HUES48 (cell line): ENCODE measurements at regions not wholly inside any gene's neighbourhood (a gene's known extent, or its start where the extent isn't known, plus 50 kb on each side); places are given as distances from the start of the nearest gene placed in this dataset.
"Not testable (repeated sequence)": the region's sequence is repeated elsewhere in the genome, so short reads cannot be mapped to it uniquely, and the experiment has no call there.

Experiments used
- H3K27ac ChIP-seq: one replicate; pipeline ENCODE4 v1.7.0; 2013; ENCODE audit warnings: low read depth, low read length, inconsistent platforms
- H3K27me3 ChIP-seq: 2 replicates; pipeline ENCODE4 v1.6.1; 2013; ENCODE audit warnings: mild to moderate bottlenecking, low read length; ENCODE audit not compliant: control insufficient read depth, insufficient read depth
- H3K36me3 ChIP-seq: 2 replicates; pipeline ENCODE4 v1.6.1; 2013; ENCODE audit warnings: low read length; ENCODE audit not compliant: control insufficient read depth, insufficient read depth
- H3K4me1 ChIP-seq: 2 replicates; pipeline ENCODE4 v1.6.1; 2013; ENCODE audit warnings: mild to moderate bottlenecking, low read length; ENCODE audit not compliant: control insufficient read depth, insufficient read depth
- H3K4me3 ChIP-seq: 2 replicates; pipeline ENCODE4 v1.5.1; 2013; ENCODE audit warnings: mild to moderate bottlenecking, low read depth, low read length
- H3K9ac ChIP-seq: 2 replicates; pipeline ENCODE4 v1.6.1; 2013; ENCODE audit warnings: mild to moderate bottlenecking, low read depth, low read length, moderate library complexity
- H3K9me3 ChIP-seq: 2 replicates; pipeline ENCODE4 v1.6.1; 2013; ENCODE audit warnings: low read length; ENCODE audit not compliant: control insufficient read depth, insufficient read depth

DNA sequence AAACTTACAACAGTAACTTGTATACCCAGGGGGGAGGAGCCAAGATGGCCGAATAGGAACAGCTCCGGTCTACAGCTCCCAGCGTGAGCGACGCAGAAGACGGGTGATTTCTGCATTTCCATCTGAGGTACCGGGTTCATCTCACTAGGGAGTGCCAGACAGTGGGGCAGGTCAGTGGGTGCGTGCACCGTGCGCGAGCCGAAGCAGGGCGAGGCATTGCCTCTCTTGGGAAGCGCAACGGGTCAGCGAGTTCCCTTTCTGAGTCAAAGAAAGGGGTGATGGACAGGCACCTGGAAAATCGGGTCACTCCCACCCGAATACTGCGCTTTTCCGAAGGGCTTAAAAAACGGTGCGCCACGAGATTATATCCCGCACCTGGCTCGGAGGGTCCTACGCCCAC lies 278.8 kb downstream of the FAM47B start:
- not testable (repeated sequence) for H3K9ac ChIP-seq, H3K36me3 ChIP-seq, H3K4me3 ChIP-seq, H3K4me1 ChIP-seq, H3K27ac ChIP-seq, H3K9me3 ChIP-seq, H3K27me3 ChIP-seq

DNA sequence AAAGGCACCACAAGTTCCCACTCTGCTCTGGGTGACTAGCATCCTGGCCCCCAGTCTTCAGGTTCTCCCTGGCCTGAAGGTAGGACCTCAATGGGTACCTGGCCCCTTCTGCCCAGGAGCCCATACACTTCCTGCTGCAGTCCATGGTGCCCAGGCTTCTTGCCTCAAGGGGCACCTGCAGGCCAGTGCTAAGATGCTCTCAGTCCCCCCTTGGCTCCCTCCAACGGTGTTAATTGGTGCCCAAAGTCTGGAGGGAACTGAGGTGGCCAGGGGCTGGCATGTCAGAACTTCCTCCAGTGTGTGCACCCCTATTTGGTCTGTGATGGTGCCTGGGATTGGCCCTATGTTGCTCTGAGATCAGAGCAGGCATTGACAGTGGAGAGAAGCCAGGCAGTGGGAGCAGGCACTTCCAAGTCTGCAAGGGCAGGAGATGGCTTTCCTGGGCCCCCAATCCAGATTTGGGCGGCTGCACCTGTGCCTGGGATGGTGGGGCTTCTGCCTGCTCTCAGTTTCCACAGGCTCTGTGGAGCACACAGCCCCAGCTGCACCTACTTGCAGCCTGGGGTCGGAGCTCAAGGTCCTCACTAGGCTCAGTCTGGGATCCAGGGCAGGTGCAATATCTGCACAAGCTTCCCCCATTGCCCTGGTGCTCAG lies 301.6 kb downstream of the FAM47B start:
- Histone ChIP-seq H3K4me3 (no peak overlapping the region), H3K36me3 (no peaks in the 10 kb centered on the region), H3K9me3 (no peaks in the 10 kb centered on the region), H3K27me3 (no peaks in the 10 kb centered on the region), H3K4me1 (no peaks in the 10 kb centered on the region), H3K9ac (no peak overlapping the region), H3K27ac (no peak overlapping the region)

DNA sequence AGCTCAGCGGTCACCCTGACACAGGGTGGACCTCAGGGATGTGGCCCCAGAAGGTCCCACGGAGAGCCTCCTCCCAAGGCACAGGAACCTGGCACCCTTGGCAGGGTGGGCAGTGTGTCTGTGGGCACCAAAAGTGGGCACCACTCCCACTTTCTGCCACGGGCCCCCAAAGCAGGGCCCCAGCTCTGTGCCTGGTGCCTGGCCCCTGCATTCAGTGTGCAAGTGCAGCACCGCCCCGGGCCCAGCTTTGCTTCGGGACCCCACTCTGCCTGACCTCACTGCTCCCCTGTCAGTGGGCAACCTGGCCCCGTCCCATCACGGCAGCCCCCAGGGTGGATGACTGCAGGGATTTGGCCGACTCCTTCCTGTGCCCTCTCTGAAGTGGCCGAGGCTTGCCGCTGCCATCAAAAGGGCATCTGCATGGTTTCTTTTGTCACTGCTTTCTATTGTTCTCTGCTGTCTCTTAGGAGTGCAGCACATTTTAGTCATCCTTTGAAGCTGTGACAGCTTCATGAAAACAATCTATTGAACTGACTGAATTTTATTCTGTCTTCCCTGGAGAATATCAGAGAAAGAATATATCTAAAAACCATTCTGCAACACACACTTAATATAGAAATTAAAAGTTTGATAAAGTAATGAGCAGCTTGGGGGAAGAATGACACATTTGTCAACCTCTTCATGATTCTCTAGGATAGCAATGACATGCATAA lies 302.4 kb downstream of the FAM47B start:
- Histone ChIP-seq H3K9me3 (no peaks in the 10 kb centered on the region), H3K4me1 (no peaks in the 10 kb centered on the region), H3K27me3 (no peaks in the 10 kb centered on the region), H3K9ac (no peak overlapping the region), H3K27ac (no peak overlapping the region), H3K4me3 (no peak overlapping the region), H3K36me3 (no peaks in the 10 kb centered on the region)

DNA sequence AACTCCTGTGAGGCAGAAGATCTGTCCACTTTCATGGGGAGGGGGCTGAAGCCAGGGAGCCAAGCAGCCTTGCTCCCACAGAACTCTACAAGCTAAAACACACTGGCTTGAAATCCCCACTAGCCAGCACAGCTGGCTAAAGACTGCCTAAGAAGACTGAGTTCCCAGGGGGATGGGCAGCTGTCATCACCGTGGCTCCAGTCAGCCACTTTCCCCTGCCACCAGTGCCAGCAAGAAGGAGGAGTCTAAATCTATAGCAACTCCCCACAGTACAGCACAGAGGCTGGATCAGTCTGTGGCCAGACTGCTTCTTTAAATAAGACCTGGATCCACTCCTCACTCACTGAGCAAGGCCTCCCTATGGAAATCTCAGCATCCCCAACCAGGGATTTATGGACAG lies 308.6 kb downstream of the FAM47B start:
- H3K9ac ChIP-seq, result no peak overlapping the region
- no peaks in the 10 kb centered on the region for H3K36me3 ChIP-seq
- no peak overlapping the region for H3K27ac ChIP-seq
- H3K4me1 ChIP-seq, result no peaks in the 10 kb centered on the region
- no peak overlapping the region for H3K4me3 ChIP-seq
- no peaks in the 10 kb centered on the region for H3K27me3 ChIP-seq
- no peaks in the 10 kb centered on the region for H3K9me3 ChIP-seq

DNA sequence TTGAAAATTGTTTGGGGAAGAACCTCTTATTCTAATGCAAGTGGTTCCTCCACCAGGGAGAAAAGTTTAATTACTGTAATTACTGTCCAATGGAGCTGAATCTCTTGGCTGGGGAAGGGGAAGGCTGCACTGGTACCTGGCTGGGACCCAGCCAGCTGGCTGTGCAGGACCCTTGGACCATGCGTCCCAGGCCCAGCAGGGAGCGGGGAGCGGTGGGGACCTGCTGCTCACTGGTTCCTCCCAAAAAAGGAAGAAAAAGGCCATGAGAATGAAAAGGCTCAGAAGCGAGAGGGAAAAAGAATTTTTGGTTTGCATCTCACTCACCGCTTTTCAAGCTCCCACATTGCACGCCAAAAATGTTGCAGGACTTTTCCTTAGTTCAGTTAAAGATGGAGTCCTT lies 333.5 kb downstream of the FAM47B start:
- H3K4me1 ChIP-seq, result no peaks in the 10 kb centered on the region
- no peaks in the 10 kb centered on the region for H3K9me3 ChIP-seq
- no peak overlapping the region for H3K9ac ChIP-seq
- no peaks in the 10 kb centered on the region for H3K27me3 ChIP-seq
- H3K36me3 ChIP-seq, result no peaks in the 10 kb centered on the region
- no peak overlapping the region for H3K27ac ChIP-seq
- H3K4me3 ChIP-seq, result no peak overlapping the region

GRCh38 chrX:35285289-35285962 lies 342.8 kb downstream of the FAM47B start:
- H3K27ac ChIP-seq, result no peak overlapping the region
- no peak overlapping the region for H3K4me3 ChIP-seq
- no peaks in the 10 kb centered on the region for H3K4me1 ChIP-seq
- no peaks in the 10 kb centered on the region for H3K9me3 ChIP-seq
- no peak overlapping the region for H3K9ac ChIP-seq
- no peaks in the 10 kb centered on the region for H3K36me3 ChIP-seq
- no peaks in the 10 kb centered on the region for H3K27me3 ChIP-seq

- no peak overlapping the region for H3K9ac ChIP-seq
- no peak overlapping the region for H3K27ac ChIP-seq
- H3K4me3 ChIP-seq, result no peak overlapping the region
- H3K9me3 ChIP-seq, result no peaks in the 10 kb centered on the region
- H3K4me1 ChIP-seq, result no peaks in the 10 kb centered on the region
- H3K36me3 ChIP-seq, result no peaks in the 10 kb centered on the region
- H3K27me3 ChIP-seq, result no peaks in the 10 kb centered on the region
These were observed 346.1 kb downstream of the FAM47B start for GRCh38 chrX:35288657-35289056.

- Histone ChIP-seq H3K9me3 (no peaks in the 10 kb centered on the region), H3K36me3 (no peaks in the 10 kb centered on the region), H3K4me3 (no peak overlapping the region), H3K4me1 (no peaks in the 10 kb centered on the region), H3K27me3 (no peaks in the 10 kb centered on the region), H3K27ac (no peak overlapping the region), H3K9ac (no peak overlapping the region)
These were observed 347.4 kb downstream of the FAM47B start for GRCh38 chrX:35289952-35290351.

DNA sequence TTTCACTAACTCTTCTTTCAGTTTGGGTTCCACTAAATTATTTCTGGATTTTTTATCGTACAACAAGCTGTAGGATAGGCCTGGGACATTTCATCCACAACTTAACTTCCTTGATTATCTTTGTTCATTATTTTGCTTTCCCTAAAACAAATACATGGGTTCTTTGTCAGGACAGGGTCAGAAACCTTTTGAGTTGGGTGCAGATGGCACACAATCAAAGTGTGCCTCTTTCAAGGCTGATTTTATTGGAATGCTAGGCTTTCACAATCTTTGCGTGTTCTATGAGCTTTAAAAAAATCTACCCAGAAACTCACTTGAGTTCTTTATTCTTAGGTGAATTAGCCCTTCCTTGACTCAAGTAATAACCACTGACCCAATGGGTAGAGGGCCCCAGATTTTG lies 348.4 kb downstream of the FAM47B start:
- Histone ChIP-seq H3K36me3 (no peaks in the 10 kb centered on the region), H3K27me3 (no peaks in the 10 kb centered on the region), H3K9me3 (no peaks in the 10 kb centered on the region), H3K27ac (no peak overlapping the region), H3K4me1 (no peaks in the 10 kb centered on the region), H3K4me3 (no peak overlapping the region), H3K9ac (no peak overlapping the region)

GRCh38 chrX:35292522-35292921 lies 349.9 kb downstream of the FAM47B start:
- no peak overlapping the region for H3K4me3 ChIP-seq
- no peak overlapping the region for H3K27ac ChIP-seq
- H3K9me3 ChIP-seq, result no peaks in the 10 kb centered on the region
- H3K27me3 ChIP-seq, result no peaks in the 10 kb centered on the region
- no peaks in the 10 kb centered on the region for H3K36me3 ChIP-seq
- H3K4me1 ChIP-seq, result no peaks in the 10 kb centered on the region
- no peak overlapping the region for H3K9ac ChIP-seq

GRCh38 chrX:35305037-35305436 lies 362.4 kb downstream of the FAM47B start:
- H3K36me3 ChIP-seq, H3K9ac ChIP-seq, H3K27ac ChIP-seq, H3K27me3 ChIP-seq, H3K4me3 ChIP-seq, H3K4me1 ChIP-seq: not testable (repeated sequence)
- peaks cover 24% of the 10 kb centered on the region for H3K9me3 ChIP-seq
